ENCODE measurements at regions not wholly inside any gene's neighbourhood (a gene's known extent, or its start where the extent isn't known, plus 50 kb on each side); places are given as distances from the start of the nearest gene placed in this dataset.
"Not testable (repeated sequence)": the region's sequence is repeated elsewhere in the genome, so short reads cannot be mapped to it uniquely, and the experiment has no call there.

GRCh38 chr6:22133357-22133756 is 163.5 kb downstream of the PRL start:
- no peak for DNase-seq

- DNase-seq: no peak
Measured at GRCh38 chr6:22134308-22134707, 162.5 kb downstream of the PRL start.

GRCh38 chr6:22135395-22135794 is 161.4 kb downstream of the PRL start:
- no peak for DNase-seq

- DNase-seq: not testable (repeated sequence)
Measured at GRCh38 chr6:22140736-22141135, 156.1 kb downstream of the PRL start.

GRCh38 chr6:22141241-22141745 is 155.5 kb downstream of the PRL start:
- DNase-seq: no peak

- no peak for DNase-seq
Measured at GRCh38 chr6:22142856-22143255, 154.0 kb downstream of the PRL start.

- DNase-seq: no peak
Measured at GRCh38 chr6:22145376-22145775, 151.5 kb downstream of the PRL start.

GRCh38 chr6:22145823-22146677 is 150.8 kb downstream of the PRL start:
- no peak for DNase-seq

GRCh38 chr6:22146678-22146930 is 150.2 kb downstream of the PRL start:
- DNase-seq: no peak

- DNase-seq: peak in 1 of 2 donors; percentile 2
Measured at GRCh38 chr6:22146931-22147701, 149.7 kb downstream of the PRL start.

- DNase-seq: no peak
Measured at GRCh38 chr6:22147921-22148776, 148.7 kb downstream of the PRL start.

- no peak for DNase-seq
Measured at GRCh38 chr6:22149096-22149495, 147.7 kb downstream of the PRL start.

- no peak for DNase-seq
Measured at GRCh38 chr6:22149501-22150367, 147.1 kb downstream of the PRL start.

- DNase-seq: no peak
Measured at GRCh38 chr6:22150368-22151035, 146.3 kb downstream of the PRL start.

- no peak for DNase-seq
Measured at GRCh38 chr6:22151892-22152291, 144.9 kb downstream of the PRL start.

GRCh38 chr6:22152841-22153240 is 144.0 kb downstream of the PRL start:
- no peak for DNase-seq

GRCh38 chr6:22153384-22154158 is 143.3 kb downstream of the PRL start:
- DNase-seq: no peak

- no peak for DNase-seq
Measured at GRCh38 chr6:22155551-22155950, 141.3 kb downstream of the PRL start.

GRCh38 chr6:22157233-22157632 is 139.6 kb downstream of the PRL start:
- no peak for DNase-seq

- DNase-seq: no peak
Measured at GRCh38 chr6:22164236-22164635, 132.6 kb downstream of the PRL start.

GRCh38 chr6:22171006-22171405 is 125.8 kb downstream of the PRL start:
- DNase-seq: not testable (repeated sequence)

Measured in stimulated activated CD4-positive, alpha-beta T cell treated with anti-CD3 and anti-CD28 coated beads, Interleukin-2, amount 100 ng/mL, for 48 hours (primary cell).